ENCODE measurements at regions not wholly inside any gene's neighbourhood (a gene's known extent, or its start where the extent isn't known, plus 50 kb on each side); places are given as distances from the start of the nearest gene placed in this dataset.

- TF ChIP-seq REST (IDR thresholded peaks at IDR 0.05; ENCODE audit: low read depth) (no peak), MAX (IDR thresholded peaks at IDR 0.05) (no peak), POLR2A (IDR thresholded peaks at IDR 0.05; ENCODE audit: borderline replicate concordance, extremely low read depth, insufficient read depth, insufficient read length) (no peak), POLR2AphosphoS5 (IDR thresholded peaks at IDR 0.05; ENCODE audit: low read depth, low read length) (no peak)
Measured at GRCh38 chr2:7984693-7985353, 697.0 kb upstream of the ID2 start (continued).

- peaks cover 4% of the 10 kb centered on the region; the same call in 1 of the 2 replicates for H3K27me3 ChIP-seq (ENCODE audit: insufficient read depth, low read length)
- POLR2A ChIA-PET = no interaction called here
- H3K4me3 ChIP-seq (replicated peaks in 1 of 2; ENCODE audit: low read depth in 1 of 2, low read length in 2 of 2) = no peak overlapping the region
- no peaks in the 10 kb centered on the region for H3K79me2 ChIP-seq (ENCODE audit: insufficient read depth, low read length)
- H3K4me1 ChIP-seq (ENCODE audit: control insufficient read depth in 1 of 2, insufficient read depth in 2 of 2, low read length in 2 of 2) = no peaks in the 10 kb centered on the region
- no peak overlapping the region for H2AFZ ChIP-seq (ENCODE audit: low read depth, low read length, poor library complexity, severe bottlenecking)
- DNase-seq (ENCODE audit: low read depth, low spot score) = no peak
- H4K20me1 ChIP-seq (ENCODE audit: insufficient read depth) = no peaks in the 10 kb centered on the region
- no TSS peak for BruUV-seq (replicated peaks)
- no peak for ATAC-seq
- CTCF ChIA-PET = no interaction called here
- no peaks in the 10 kb centered on the region for H3K9me3 ChIP-seq (ENCODE audit: control insufficient read depth in 1 of 2, insufficient read depth in 1 of 2, low read depth in 1 of 2, low read length in 2 of 2)
- intact Hi-C loops (cut with micrococcal nuclease) = no loop called here
- RAD21 ChIA-PET (ENCODE audit: low non-redundant PET in 1 of 2, low total read pairs in 2 of 2, uncharacterized antibody in 2 of 2, unreplicated experiment in 2 of 2) = no interaction called here
- no peaks in the 10 kb centered on the region for H3K36me3 ChIP-seq (ENCODE audit: control insufficient read depth in 1 of 2, insufficient read depth in 2 of 2, low read length in 2 of 2)
- H3K9ac ChIP-seq (ENCODE audit: low read length) = no peak overlapping the region
- no peak overlapping the region for H3K4me2 ChIP-seq (ENCODE audit: low read length)
- no peak overlapping the region for H3K27ac ChIP-seq (ENCODE audit: low read depth, low read length)
- H3K9me2 ChIP-seq (ENCODE audit: insufficient read depth) = no peaks in the 10 kb centered on the region
- TF ChIP-seq SRF (IDR thresholded peaks at IDR 0.05; ENCODE audit: low read depth) (no peak), POLR2AphosphoS5 (IDR thresholded peaks at IDR 0.05; ENCODE audit: low read depth, low read length) (no peak), JUND (IDR thresholded peaks at IDR 0.05) (no peak), RAD21 (IDR thresholded peaks at IDR 0.05; ENCODE audit: low read depth) (no peak), CBX3 (IDR thresholded peaks at IDR 0.05; ENCODE audit: low read depth) (no peak), ATF3 (IDR thresholded peaks at IDR 0.05) (no peak), POLR2A (IDR thresholded peaks at IDR 0.05; ENCODE audit: borderline replicate concordance, extremely low read depth, insufficient read depth, insufficient read length) (no peak), ZBTB33 (IDR thresholded peaks at IDR 0.05; ENCODE audit: extremely low read depth, insufficient replicate concordance, low read length) (no peak), ZNF274 (IDR thresholded peaks at IDR 0.05; ENCODE audit: low read depth, low read length) (no peak), EZH2phosphoT487 (IDR thresholded peaks at IDR 0.05; ENCODE audit: borderline replicate concordance) (no peak), EGR1 (IDR thresholded peaks at IDR 0.05; ENCODE audit: low read depth) (no peak), EZH2 (IDR thresholded peaks at IDR 0.05) (no peak), REST (IDR thresholded peaks at IDR 0.05; ENCODE audit: low read depth) (no peak), ZFX (IDR thresholded peaks at IDR 0.05) (no peak)
Measured at GRCh38 chr2:7986431-7986830, 695.4 kb upstream of the ID2 start.
